ENCODE measurements at regions not wholly inside any gene's neighbourhood (a gene's known extent, or its start where the extent isn't known, plus 50 kb on each side); places are given as distances from the start of the nearest gene placed in this dataset.
"Not testable (repeated sequence)": the region's sequence is repeated elsewhere in the genome, so short reads cannot be mapped to it uniquely, and the experiment has no call there.

GRCh38 chr6:147909640-147910039 lies 401.1 kb downstream of the SAMD5 start:
- DNase-seq (ENCODE audit: low read depth, low spot score): no peak

DNA sequence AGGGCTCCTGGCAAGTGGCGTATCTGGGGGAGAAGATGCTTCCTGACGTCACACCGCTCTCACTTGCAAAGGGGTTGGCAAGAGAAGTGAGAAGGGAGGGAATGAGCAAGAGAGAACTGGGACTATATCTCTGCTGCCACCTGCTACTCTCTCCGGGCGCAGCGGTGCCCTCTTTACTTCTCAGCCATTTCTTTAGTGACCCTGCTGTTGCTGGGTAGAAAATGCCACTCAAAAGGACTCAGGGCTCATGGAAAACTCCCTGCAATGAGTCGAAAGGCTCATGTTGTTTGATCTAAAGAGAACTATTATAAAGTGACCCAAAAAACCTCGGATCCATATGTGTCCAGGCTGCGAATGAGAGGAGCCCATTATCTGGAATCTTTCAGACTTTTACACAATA lies 401.8 kb downstream of the SAMD5 start:
- no peak for DNase-seq (ENCODE audit: low read depth, low spot score)

GRCh38 chr6:147911057-147911456 lies 402.6 kb downstream of the SAMD5 start:
- no peak for DNase-seq (ENCODE audit: low read depth, low spot score)

DNA sequence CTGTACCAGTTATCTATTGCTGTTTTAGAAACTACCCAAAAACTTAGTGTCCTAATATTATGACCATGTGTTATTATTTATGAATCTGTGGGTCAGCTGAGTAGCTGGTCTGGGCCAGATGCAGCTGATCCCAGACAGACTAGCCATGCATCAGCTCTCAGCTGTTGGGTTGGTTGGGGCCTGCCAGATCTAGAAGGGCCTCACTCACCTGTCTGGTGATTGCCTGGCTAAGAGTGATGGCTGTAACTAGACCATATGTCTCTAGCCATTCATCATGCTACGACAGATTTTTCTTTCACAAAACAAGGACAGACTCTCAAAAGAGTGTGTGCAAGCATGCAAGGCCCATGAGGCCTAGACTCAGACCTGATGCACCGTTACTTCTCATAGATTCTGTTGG lies 403.2 kb downstream of the SAMD5 start:
- DNase-seq (ENCODE audit: low read depth, low spot score): no peak

DNA sequence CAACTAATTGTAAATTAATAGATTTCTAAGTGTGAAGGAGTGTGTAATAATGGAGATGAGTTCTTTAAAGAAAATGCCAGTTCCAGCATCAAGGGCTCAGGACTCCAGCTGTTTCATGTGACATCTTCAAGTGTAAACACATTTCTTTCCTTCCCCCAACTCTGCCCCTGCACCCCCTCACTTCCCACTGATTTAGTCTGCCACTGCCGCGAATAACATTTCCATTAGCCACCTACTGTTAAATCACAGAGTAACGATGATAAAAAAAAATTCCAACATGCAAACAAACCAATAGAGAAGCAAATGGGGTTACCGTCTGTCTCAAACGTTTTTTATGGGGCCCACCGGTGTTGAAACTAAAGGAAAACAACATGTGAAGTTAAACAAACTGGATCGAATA lies 414.3 kb downstream of the SAMD5 start:
- no peak for DNase-seq (ENCODE audit: low read depth, low spot score)

DNA sequence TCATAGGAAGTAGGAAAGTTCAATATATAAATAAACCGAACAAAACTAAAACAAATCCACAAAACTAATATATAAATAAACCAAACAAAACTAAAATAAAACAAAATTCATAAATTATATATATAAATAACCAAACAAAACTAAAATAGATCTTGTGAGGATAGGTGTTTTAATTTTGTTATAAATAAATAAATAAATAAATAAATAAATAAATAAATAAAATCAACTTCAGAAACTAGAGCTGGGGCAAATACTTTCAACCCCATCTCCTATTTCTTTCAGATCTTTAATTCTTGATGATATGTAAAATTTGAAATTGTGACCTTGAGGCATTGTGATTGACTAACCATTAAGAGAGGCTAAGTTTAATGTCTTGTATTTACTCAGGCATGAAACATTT lies 416.1 kb downstream of the SAMD5 start:
- DNase-seq (ENCODE audit: low read depth, low spot score): no peak

DNA sequence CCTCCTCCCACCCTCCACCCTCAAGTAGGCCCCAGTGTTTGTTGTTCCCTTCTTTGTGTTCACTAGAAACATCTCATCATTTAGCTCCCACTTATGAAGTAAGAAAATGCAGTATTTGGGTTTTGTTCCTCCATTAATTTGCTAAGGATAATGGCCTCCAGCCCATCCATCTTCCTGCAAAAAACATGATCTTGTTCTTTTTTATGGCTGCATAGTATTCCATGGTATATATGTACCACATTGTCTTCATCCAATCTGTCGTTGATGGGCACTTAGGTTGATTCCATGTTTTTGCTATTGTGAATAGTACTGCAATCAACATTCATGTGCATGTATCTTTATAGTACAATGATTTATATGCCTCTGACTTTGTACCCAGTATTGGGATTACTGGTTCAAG lies 416.8 kb upstream of the SASH1 start:
- no peak for DNase-seq (ENCODE audit: low read depth, low spot score)

DNA sequence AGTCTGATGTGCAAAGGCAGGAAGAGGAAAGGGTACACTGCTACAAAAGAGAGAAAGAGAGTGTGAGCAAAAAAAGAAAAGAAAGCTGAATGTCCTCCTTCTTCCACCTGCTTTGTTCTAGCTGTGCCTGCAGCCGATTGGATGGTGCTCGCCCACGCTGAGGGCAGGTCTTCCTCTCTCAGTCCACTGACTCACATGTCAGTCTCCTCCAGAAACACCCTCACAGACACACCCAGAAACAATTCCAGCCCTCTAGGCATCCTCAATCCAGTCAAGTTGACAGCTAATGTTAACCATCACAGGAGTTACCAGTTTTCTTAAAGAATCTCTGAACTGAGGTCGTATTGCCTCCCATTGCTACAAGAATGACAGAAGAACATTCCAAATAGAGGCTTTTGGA lies 411.9 kb upstream of the SASH1 start:
- DNase-seq (ENCODE audit: low read depth, low spot score): peak; percentile 59

GRCh38 chr6:147933224-147933623 lies 409.4 kb upstream of the SASH1 start:
- DNase-seq (ENCODE audit: low read depth, low spot score): no peak

DNA sequence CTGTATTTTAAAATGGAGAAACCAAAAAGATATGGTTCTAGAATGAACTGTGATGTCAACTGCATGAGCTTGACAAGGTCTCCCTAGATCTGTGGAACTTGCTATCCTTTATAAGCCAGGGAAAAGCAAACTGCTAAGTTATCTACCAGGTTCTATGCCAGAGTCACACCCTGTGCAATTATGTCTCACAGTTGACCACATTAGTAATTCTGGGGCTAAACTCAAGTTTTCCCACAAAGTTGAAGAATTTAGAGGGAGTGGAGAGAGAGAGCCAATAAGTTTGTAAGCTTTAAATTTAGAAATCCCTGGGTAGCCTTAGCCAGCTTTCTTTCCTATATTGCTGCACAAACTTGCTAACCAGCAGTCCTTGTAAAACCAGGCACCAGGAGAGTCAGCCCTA lies 407.0 kb upstream of the SASH1 start:
- no peak for DNase-seq (ENCODE audit: low read depth, low spot score)

DNA sequence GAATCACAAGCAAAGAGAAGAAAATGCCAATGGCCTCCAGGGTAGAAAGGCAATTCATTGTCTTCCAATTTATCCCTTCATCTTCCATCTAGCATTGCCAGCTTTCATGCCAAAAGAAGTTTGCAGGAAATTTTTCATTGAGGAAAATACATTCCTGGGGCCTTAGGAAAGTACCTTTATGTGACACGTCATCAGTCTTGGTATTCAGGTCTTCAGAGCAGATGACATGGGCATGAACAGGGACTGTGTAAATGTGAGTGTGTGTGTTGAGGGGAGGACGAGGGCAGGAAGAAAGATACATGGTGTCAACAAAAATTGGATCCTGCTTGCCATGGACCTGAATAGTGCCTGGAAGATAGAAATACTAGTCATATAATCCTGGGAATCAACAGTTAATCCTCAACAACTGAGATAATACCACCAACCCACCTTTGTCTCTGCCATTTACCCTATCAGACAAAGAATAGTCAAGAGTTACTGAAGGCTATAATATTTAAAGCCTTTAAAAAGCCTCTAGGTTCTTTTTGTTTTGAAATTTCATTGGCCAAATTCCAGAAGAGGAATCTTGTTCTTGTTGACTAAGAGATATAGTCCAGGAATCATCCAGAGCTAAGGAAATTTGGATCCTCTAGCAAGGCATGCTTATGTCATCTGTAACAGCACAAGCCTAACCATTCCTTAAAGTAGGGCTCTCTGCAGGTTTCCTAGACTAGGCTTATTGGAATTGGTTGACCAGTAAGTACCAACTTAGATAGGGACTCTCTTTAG lies 405.8 kb upstream of the SASH1 start:
- no peak for DNase-seq (ENCODE audit: low read depth, low spot score)

GRCh38 chr6:147941143-147941542 lies 401.5 kb upstream of the SASH1 start:
- peak; percentile 19 for DNase-seq (ENCODE audit: low read depth, low spot score)

DNA sequence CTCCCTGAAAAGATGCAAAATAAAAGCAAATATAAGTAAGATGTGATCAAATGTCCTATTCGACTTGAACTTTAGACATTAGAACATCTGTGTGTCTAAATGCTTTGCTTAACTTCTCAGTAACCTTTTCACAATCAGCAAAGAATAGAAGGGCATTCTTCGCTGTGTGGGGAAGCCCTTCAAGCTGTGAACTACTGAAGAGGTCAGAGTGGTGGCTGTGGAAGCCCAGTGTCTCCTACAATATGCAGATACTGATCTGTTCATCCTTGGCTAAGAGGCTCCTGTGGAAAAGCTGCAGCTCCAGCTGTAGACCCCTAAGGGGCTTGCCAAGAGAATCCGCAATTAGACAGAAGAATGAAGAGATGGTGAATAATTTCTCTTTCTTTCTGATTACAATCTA lies 400.3 kb upstream of the SASH1 start:
- DNase-seq (ENCODE audit: low read depth, low spot score): no peak

DNA sequence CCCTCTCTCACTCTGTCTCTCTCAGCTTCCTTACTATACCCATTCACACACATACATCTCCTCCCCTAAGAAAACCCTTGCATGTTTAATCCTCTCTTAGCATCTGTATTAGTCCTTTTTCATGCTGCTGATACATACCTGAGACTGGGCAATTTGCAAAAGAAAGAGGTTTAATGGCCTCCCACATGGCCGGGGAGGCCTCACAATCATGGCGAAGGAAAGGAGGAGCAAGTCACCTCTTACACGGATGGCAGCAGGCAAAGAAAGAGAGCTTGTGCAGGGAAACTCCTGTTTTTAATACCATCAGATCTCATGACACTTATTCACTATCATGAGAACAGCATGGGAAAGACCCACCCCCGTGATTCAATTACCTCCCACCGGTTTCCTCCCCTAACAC lies 398.5 kb upstream of the SASH1 start:
- peak; percentile 5 for DNase-seq (ENCODE audit: low read depth, low spot score)

DNA sequence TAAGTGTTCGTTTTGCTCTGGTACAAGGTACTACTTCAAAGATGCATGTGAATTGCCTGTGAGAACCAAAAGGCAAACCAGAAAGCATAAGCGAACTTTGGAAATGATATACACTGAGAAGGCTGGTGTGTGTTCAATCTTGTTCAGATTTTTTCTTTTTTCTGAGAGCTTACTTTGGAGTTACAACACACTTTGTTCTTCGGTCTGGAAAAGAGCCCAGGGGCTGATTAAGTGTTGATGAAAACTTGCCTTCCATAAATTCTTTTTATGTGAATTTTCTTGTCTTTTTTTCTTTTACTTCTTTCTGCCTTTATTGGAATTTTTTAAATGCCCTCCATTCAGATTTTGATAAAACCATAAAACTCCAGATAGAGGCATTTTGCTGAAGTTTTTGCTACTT lies 395.1 kb upstream of the SASH1 start:
- DNase-seq (ENCODE audit: low read depth, low spot score): no peak

GRCh38 chr6:147949981-147950622 lies 392.5 kb upstream of the SASH1 start:
- no peak for DNase-seq (ENCODE audit: low read depth, low spot score)

- no peak for DNase-seq (ENCODE audit: low read depth, low spot score)
Observed at GRCh38 chr6:147950623-147950987, 392.0 kb upstream of the SASH1 start.

DNA sequence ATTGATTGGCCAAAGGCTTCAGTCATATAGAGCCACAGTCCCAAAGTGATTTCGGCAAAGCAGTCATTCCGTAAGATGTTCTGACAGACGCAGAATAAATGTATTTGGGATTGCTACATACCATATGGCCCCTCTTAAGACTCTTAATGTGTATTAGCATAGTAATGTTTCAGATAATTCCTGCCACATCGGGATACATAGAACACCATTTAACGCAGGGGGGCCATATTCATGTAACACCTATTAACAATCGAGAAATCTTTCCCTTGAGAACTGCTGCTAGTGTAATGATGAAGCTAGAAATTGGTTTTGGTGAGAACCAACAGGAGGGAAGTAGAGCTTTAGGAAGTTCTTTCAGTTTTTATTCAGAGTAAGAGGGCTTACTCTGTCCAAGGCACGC lies 390.9 kb upstream of the SASH1 start:
- DNase-seq (ENCODE audit: low read depth, low spot score): no peak

- DNase-seq (ENCODE audit: low read depth, low spot score): no peak
Observed at GRCh38 chr6:147954938-147955337, 387.7 kb upstream of the SASH1 start.

DNA sequence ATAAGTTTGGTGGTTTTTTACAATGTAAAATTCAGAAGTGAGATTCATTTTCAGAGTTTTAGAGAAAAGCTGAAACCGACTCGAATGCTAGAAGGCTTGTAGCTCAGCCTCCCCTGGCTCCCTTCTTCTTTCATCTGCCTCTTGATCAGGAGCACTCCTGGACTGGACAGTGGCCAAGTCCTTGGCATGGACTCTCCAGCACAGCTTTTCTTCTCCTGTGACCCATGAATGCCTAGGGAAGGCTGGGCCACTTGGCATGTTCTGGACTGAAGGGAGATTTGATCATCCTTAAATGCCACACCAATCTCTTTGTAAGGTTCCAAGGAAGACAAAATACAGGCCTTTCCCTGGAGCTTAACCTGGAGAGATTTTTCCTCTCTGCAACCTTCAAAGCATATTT lies 384.0 kb upstream of the SASH1 start:
- no peak for DNase-seq (ENCODE audit: low read depth, low spot score)

- no peak for DNase-seq (ENCODE audit: low read depth, low spot score)
Observed at GRCh38 chr6:147961481-147962141, 381.0 kb upstream of the SASH1 start.

- not testable (repeated sequence) for DNase-seq (ENCODE audit: low read depth, low spot score)
Observed at GRCh38 chr6:147965448-147965847, 377.2 kb upstream of the SASH1 start.

DNA sequence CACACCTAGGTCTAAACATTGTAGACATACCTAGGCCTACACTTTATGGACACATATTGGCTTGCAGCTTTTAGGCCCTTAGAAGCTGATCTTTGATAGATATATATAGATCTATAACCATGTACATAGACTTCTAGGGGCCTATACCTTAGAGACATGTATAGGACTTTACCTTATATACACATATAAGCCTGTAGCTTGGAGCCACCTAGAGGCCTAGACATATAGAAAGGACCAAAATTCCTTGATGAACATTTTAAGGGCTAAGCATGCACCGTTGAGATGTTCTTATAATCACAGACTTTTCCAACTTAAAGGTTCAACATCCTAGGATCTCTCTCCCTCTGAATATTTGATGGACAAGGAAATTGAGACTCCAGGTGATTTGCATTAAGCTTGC lies 371.7 kb upstream of the SASH1 start:
- DNase-seq (ENCODE audit: low read depth, low spot score): no peak
